RPMI7951 (cell line): ENCODE measurements at regions not wholly inside any gene's neighbourhood (a gene's known extent, or its start where the extent isn't known, plus 50 kb on each side); places are given as distances from the start of the nearest gene placed in this dataset.
"Not testable (repeated sequence)": the region's sequence is repeated elsewhere in the genome, so short reads cannot be mapped to it uniquely, and the experiment has no call there.

Source experiments
- DNase-seq: peaks from one replicate; pipeline ENCODE4 v3.0.0-alpha.2; 2012; ENCODE audit warnings: low read depth

- peak; percentile 42 for DNase-seq
These were observed 87.7 kb downstream of the UTP18 start for GRCh38 chr17:51347851-51348584.

- DNase-seq: no peak
These were observed 90.7 kb downstream of the UTP18 start for GRCh38 chr17:51351080-51351479.

GRCh38 chr17:51351890-51352289 is 91.5 kb downstream of the UTP18 start:
- peak; percentile 44 for DNase-seq

GRCh38 chr17:51352798-51353197 is 92.5 kb downstream of the UTP18 start:
- peak; percentile 74 for DNase-seq

- peak; percentile 75 for DNase-seq
These were observed 93.0 kb downstream of the UTP18 start for GRCh38 chr17:51353296-51353695.

- DNase-seq: peak; percentile 61
These were observed 94.6 kb downstream of the UTP18 start for GRCh38 chr17:51354936-51355335.

- peak; percentile 77 for DNase-seq
These were observed 95.4 kb downstream of the UTP18 start for GRCh38 chr17:51355441-51356410.

GRCh38 chr17:51359055-51359454 is 98.7 kb downstream of the UTP18 start:
- DNase-seq: no peak

GRCh38 chr17:51362811-51363585 is 102.7 kb downstream of the UTP18 start:
- DNase-seq: peak; percentile 21

- peak; percentile 26 for DNase-seq
These were observed 104.7 kb downstream of the UTP18 start for GRCh38 chr17:51365090-51365489.

- no peak for DNase-seq
These were observed 106.5 kb downstream of the UTP18 start for GRCh38 chr17:51366866-51367265.

- DNase-seq: not testable (repeated sequence)
These were observed 107.5 kb downstream of the UTP18 start for GRCh38 chr17:51367836-51368235.

- DNase-seq: peak; percentile 82
These were observed 111.4 kb downstream of the UTP18 start for GRCh38 chr17:51371732-51372151.

GRCh38 chr17:51372345-51373004 is 112.1 kb downstream of the UTP18 start:
- DNase-seq: peak; percentile 92

- no peak for DNase-seq
These were observed 113.3 kb downstream of the UTP18 start for GRCh38 chr17:51373489-51374152.

GRCh38 chr17:51374209-51374608 is 113.9 kb downstream of the UTP18 start:
- DNase-seq: no peak

- DNase-seq: no peak
These were observed 115.4 kb downstream of the UTP18 start for GRCh38 chr17:51375771-51376170.

GRCh38 chr17:51376739-51377138 is 116.4 kb downstream of the UTP18 start:
- no peak for DNase-seq

GRCh38 chr17:51381262-51381661 is 120.9 kb downstream of the UTP18 start:
- DNase-seq: no peak

- no peak for DNase-seq
These were observed 124.9 kb downstream of the UTP18 start for GRCh38 chr17:51385208-51385607.

GRCh38 chr17:51387582-51387981 is 127.2 kb downstream of the UTP18 start:
- DNase-seq: no peak
